CD4-positive, alpha-beta T cell (primary cell): ENCODE measurements at regions not wholly inside any gene's neighbourhood (a gene's known extent, or its start where the extent isn't known, plus 50 kb on each side); places are given as distances from the start of the nearest gene placed in this dataset.

Experiments used
- ATAC-seq: fragments of 200-7000 bp; cut with Tn5 transposase; one replicate; pipeline ENCODE4 v1.10.0; 2022; ENCODE audit warnings: mild to moderate bottlenecking; ENCODE audit not compliant: poor library complexity
- CTCF ChIA-PET: fragments of 350-600 bp; sonication (Branson Sonifier 250); formaldehyde crosslinking; loops from one replicate; lab custom pipeline; 2021; ENCODE audit warnings: antibody characterized with exemption, inconsistent platforms; lab: Charles Lee
- POLR2A ChIA-PET: fragments of 350-600 bp; sonication (Branson Sonifier 250); formaldehyde crosslinking; loops from one replicate; lab custom pipeline; 2021; ENCODE audit warnings: antibody characterized with exemption, inconsistent platforms; lab: Charles Lee
- DNase-seq, 14 experiments: peaks; one replicate each; pipeline ENCODE4 v3.0.0-alpha.2; 2013 to 2020; ENCODE audit warnings: mixed read lengths in 2 of 14
- H3K27ac ChIP-seq, 2 donors: one replicate each; pipeline versions ENCODE4 v1.5.1 to v1.7.0; 2013; ENCODE audit warnings: low read length in 2 of 2, low read depth in 1 of 2, mild to moderate bottlenecking in 1 of 2
- H3K27me3 ChIP-seq, 2 experiments: 1 replicate in 1 of 2; 2 replicates in 1 of 2; pipeline versions ENCODE4 v1.6.1 to v1.7.0; 2013; ENCODE audit warnings: low read length in 2 of 2, control low read depth in 1 of 2, mild to moderate bottlenecking in 1 of 2, moderate library complexity in 1 of 2; ENCODE audit not compliant: insufficient read depth in 2 of 2, control insufficient read depth in 1 of 2
- H3K36me3 ChIP-seq: one replicate; pipeline ENCODE4 v1.6.1; 2013; ENCODE audit warnings: low read length, control low read depth; ENCODE audit not compliant: insufficient read depth
- H3K4me1 ChIP-seq: one replicate; pipeline ENCODE4 v1.6.1; 2013; ENCODE audit warnings: low read length, control low read depth; ENCODE audit not compliant: insufficient read depth
- H3K4me3 ChIP-seq: one replicate; pipeline ENCODE4 v1.5.1; 2013; ENCODE audit warnings: mild to moderate bottlenecking, low read length, moderate library complexity
- H3K9me3 ChIP-seq, 2 experiments: 1 replicate in 1 of 2; 2 replicates in 1 of 2; pipeline versions ENCODE4 v1.6.1 to v1.7.0; 2013; ENCODE audit warnings: low read length in 2 of 2, mild to moderate bottlenecking in 2 of 2, control low read depth in 1 of 2, moderate library complexity in 1 of 2; ENCODE audit not compliant: control insufficient read depth in 1 of 2, insufficient read depth in 1 of 2
- H3K27ac Mint-ChIP-seq: one replicate; pipeline ENCODE4 v1.8.0; 2020; ENCODE audit warnings: mixed read lengths
- H3K27me3 Mint-ChIP-seq: one replicate; pipeline ENCODE4 v1.8.0; 2021; ENCODE audit warnings: mixed read lengths
- H3K36me3 Mint-ChIP-seq: one replicate; pipeline ENCODE4 v1.8.0; 2021; ENCODE audit warnings: low read depth, mixed read lengths
- H3K4me1 Mint-ChIP-seq: one replicate; pipeline ENCODE4 v1.8.0; 2021; ENCODE audit warnings: low read depth, mixed read lengths
- H3K4me3 Mint-ChIP-seq: one replicate; pipeline ENCODE4 v1.8.0; 2020; ENCODE audit warnings: mild to moderate bottlenecking, mixed read lengths
- H3K9me3 Mint-ChIP-seq: one replicate; pipeline ENCODE4 v1.8.0; 2020; ENCODE audit warnings: mixed read lengths
- intact Hi-C, 2 experiments: fragments of 100-400 bp; cut with DNase I in 1 of 2; cut with micrococcal nuclease in 1 of 2; formaldehyde crosslinking; loops; one replicate each; pipeline versions ENCODE4 v1.15.1 to v1.9.0; 2023 to 2025; cut with DNase I, micrococcal nuclease
- TF ChIP-seq, protein P1 (sequence below): fragments of 200-600 bp; IDR thresholded peaks from one replicate; pipeline ENCODE4 v1.8.0; 2022; ENCODE audit warnings: antibody characterized with exemption, mild to moderate bottlenecking

GRCh38 chr2:52526735-52527134 lies 1240.9 kb upstream of the CHAC2 start:
- no peak overlapping the region for H3K27ac Mint-ChIP-seq
- peaks cover 4% of the 10 kb centered on the region for H3K9me3 Mint-ChIP-seq
- intact Hi-C loops = no loop called here
- H3K36me3 ChIP-seq = no peaks in the 10 kb centered on the region
- ATAC-seq = no peak
- H3K36me3 Mint-ChIP-seq = no peaks in the 10 kb centered on the region
- TF ChIP-seq, protein P1, sequence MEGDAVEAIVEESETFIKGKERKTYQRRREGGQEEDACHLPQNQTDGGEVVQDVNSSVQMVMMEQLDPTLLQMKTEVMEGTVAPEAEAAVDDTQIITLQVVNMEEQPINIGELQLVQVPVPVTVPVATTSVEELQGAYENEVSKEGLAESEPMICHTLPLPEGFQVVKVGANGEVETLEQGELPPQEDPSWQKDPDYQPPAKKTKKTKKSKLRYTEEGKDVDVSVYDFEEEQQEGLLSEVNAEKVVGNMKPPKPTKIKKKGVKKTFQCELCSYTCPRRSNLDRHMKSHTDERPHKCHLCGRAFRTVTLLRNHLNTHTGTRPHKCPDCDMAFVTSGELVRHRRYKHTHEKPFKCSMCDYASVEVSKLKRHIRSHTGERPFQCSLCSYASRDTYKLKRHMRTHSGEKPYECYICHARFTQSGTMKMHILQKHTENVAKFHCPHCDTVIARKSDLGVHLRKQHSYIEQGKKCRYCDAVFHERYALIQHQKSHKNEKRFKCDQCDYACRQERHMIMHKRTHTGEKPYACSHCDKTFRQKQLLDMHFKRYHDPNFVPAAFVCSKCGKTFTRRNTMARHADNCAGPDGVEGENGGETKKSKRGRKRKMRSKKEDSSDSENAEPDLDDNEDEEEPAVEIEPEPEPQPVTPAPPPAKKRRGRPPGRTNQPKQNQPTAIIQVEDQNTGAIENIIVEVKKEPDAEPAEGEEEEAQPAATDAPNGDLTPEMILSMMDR = no peak
- H3K27me3 ChIP-seq = no peaks in the 10 kb centered on the region
- ChIA-PET CTCF (no interaction called here), POLR2A (no interaction called here)
- H3K9me3 ChIP-seq = no peaks in the 10 kb centered on the region
- H3K27ac ChIP-seq = no peak overlapping the region
- no peak overlapping the region for H3K4me3 ChIP-seq
- DNase-seq = no peak
- H3K4me1 Mint-ChIP-seq = no peaks in the 10 kb centered on the region
- H3K4me1 ChIP-seq = no peaks in the 10 kb centered on the region
- H3K4me3 Mint-ChIP-seq = no peak overlapping the region
- no peaks in the 10 kb centered on the region for H3K27me3 Mint-ChIP-seq

GRCh38 chr2:52520644-52521043 lies 1247.0 kb upstream of the CHAC2 start:
- H3K4me1 Mint-ChIP-seq = no peaks in the 10 kb centered on the region

GRCh38 chr2:52518678-52519077 lies 1248.9 kb upstream of the CHAC2 start:
- Histone ChIP-seq H3K36me3 (no peaks in the 10 kb centered on the region), H3K4me1 (no peaks in the 10 kb centered on the region), H3K9me3 (no peaks in the 10 kb centered on the region), H3K27me3 (no peaks in the 10 kb centered on the region), H3K4me3 (no peak overlapping the region), H3K27ac (no peak overlapping the region)
- no peak overlapping the region for H3K27ac Mint-ChIP-seq
- DNase-seq = no peak
- no peaks in the 10 kb centered on the region for H3K9me3 Mint-ChIP-seq
- no peak for ATAC-seq
- TF ChIP-seq, protein P1 = no peak
- POLR2A ChIA-PET = no interaction called here
- no peaks in the 10 kb centered on the region for H3K36me3 Mint-ChIP-seq
- H3K4me3 Mint-ChIP-seq = no peak overlapping the region
- intact Hi-C loops = no loop called here
- CTCF ChIA-PET = no interaction called here
- H3K4me1 Mint-ChIP-seq = no peaks in the 10 kb centered on the region
- H3K27me3 Mint-ChIP-seq = no peaks in the 10 kb centered on the region

More at GRCh38 chr2:52520644-52521043, 1247.0 kb upstream of the CHAC2 start:
- ChIA-PET POLR2A (no interaction called here), CTCF (no interaction called here)
- H3K4me3 Mint-ChIP-seq = no peak overlapping the region
- Histone ChIP-seq H3K4me3 (no peak overlapping the region), H3K27me3 (no peaks in the 10 kb centered on the region), H3K27ac (no peak overlapping the region), H3K9me3 (no peaks in the 10 kb centered on the region), H3K4me1 (no peaks in the 10 kb centered on the region), H3K36me3 (no peaks in the 10 kb centered on the region)
- no peaks in the 10 kb centered on the region for H3K27me3 Mint-ChIP-seq
- DNase-seq (no peak), ATAC-seq (no peak)
- TF ChIP-seq, protein P1 = no peak
- no peaks in the 10 kb centered on the region for H3K36me3 Mint-ChIP-seq
- H3K27ac Mint-ChIP-seq = no peak overlapping the region
- H3K9me3 Mint-ChIP-seq = no peaks in the 10 kb centered on the region
- intact Hi-C loops = no loop called here
